Astrocyte (in vitro differentiated cells and primary cell): ENCODE measurements at regions not wholly inside any gene's neighbourhood (a gene's known extent, or its start where the extent isn't known, plus 50 kb on each side); places are given as distances from the start of the nearest gene placed in this dataset.

Experiments used
- DNase-seq: peaks from one replicate; pipeline ENCODE4 v3.0.0-alpha.2; 2010; ENCODE audit warnings: low read depth
- FAIRE-seq: peaks from 2 replicates; lab custom pipeline; 2011; peaks lifted over from hg19 to GRCh38; lab: Jason Lieb, UNC
- H2AFZ ChIP-seq: 2 replicates; pipeline ENCODE4 v1.6.0; 2012; ENCODE audit warnings: low read depth, low read length, inconsistent platforms
- H3K27ac ChIP-seq: 2 replicates; pipeline ENCODE4 v1.5.1; 2011; ENCODE audit warnings: low read depth, low read length, inconsistent platforms
- H3K27me3 ChIP-seq: 2 replicates; pipeline ENCODE4 v1.6.0; 2011; ENCODE audit warnings: low read length, inconsistent platforms; ENCODE audit not compliant: insufficient read depth
- H3K36me3 ChIP-seq: 2 replicates; pipeline ENCODE4 v1.5.1; 2011; ENCODE audit warnings: low read length, inconsistent platforms; ENCODE audit not compliant: insufficient read depth
- H3K4me1 ChIP-seq: 2 replicates; pipeline ENCODE4 v1.5.1; 2011; ENCODE audit warnings: low read length, inconsistent platforms; ENCODE audit not compliant: insufficient read depth
- H3K4me2 ChIP-seq: 2 replicates; pipeline ENCODE4 v1.6.0; 2012; ENCODE audit warnings: low read length, inconsistent platforms
- H3K4me3 ChIP-seq: 2 replicates; pipeline ENCODE4 v1.5.1; 2011; ENCODE audit warnings: low read depth, mild to moderate bottlenecking, low read length, inconsistent platforms; ENCODE audit not compliant: insufficient read depth
- H3K79me2 ChIP-seq: 2 replicates; pipeline ENCODE4 v1.6.0; 2012; ENCODE audit warnings: mild to moderate bottlenecking, low read length, inconsistent platforms; ENCODE audit not compliant: insufficient read depth
- H3K9ac ChIP-seq: 2 replicates; pipeline ENCODE4 v1.6.0; 2012; ENCODE audit warnings: mild to moderate bottlenecking, low read length, inconsistent platforms
- H3K9me3 ChIP-seq: 2 replicates; pipeline ENCODE4 v1.5.1; 2012; ENCODE audit warnings: low read depth, mild to moderate bottlenecking, low read length, inconsistent platforms; ENCODE audit not compliant: insufficient read depth
- H4K20me1 ChIP-seq: 2 replicates; pipeline ENCODE4 v1.6.0; 2012; ENCODE audit warnings: low read length, inconsistent platforms; ENCODE audit not compliant: insufficient read depth
- H3K27ac Mint-ChIP-seq: one replicate; pipeline ENCODE4 v1.8.0; 2021; ENCODE audit warnings: mild to moderate bottlenecking, mixed read lengths; ENCODE audit not compliant: unreplicated experiment
- H3K27me3 Mint-ChIP-seq: one replicate; pipeline ENCODE4 v1.8.0; 2021; ENCODE audit warnings: low read depth, mixed read lengths; ENCODE audit not compliant: unreplicated experiment
- H3K36me3 Mint-ChIP-seq: one replicate; pipeline ENCODE4 v1.8.0; 2021; ENCODE audit warnings: low read depth, mixed read lengths; ENCODE audit not compliant: unreplicated experiment
- H3K4me1 Mint-ChIP-seq: one replicate; pipeline ENCODE4 v1.8.0; 2021; ENCODE audit warnings: low read depth, mixed read lengths; ENCODE audit not compliant: unreplicated experiment
- H3K4me3 Mint-ChIP-seq: one replicate; pipeline ENCODE4 v1.8.0; 2021; ENCODE audit warnings: mild to moderate bottlenecking, moderate library complexity, mixed read lengths; ENCODE audit not compliant: unreplicated experiment
- H3K9me3 Mint-ChIP-seq: one replicate; pipeline ENCODE4 v1.8.0; 2021; ENCODE audit warnings: mild to moderate bottlenecking, mixed read lengths; ENCODE audit not compliant: unreplicated experiment
- CTCF ChIP-seq: IDR thresholded peaks from 2 replicates; pipeline ENCODE4 v1.5.1; 2011; ENCODE audit warnings: low read depth, mild to moderate bottlenecking, inconsistent platforms, low read length, moderate library complexity; ENCODE audit not compliant: insufficient read depth
- EZH2 ChIP-seq: IDR thresholded peaks from 2 replicates; pipeline ENCODE4 v1.6.1; 2012; ENCODE audit warnings: mild to moderate bottlenecking, low read length, inconsistent platforms; ENCODE audit not compliant: insufficient read depth

GRCh38 chr14:54211551-54212308 lies 185.1 kb upstream of the CDKN3 start:
- H2AFZ ChIP-seq, result no peak overlapping the region
- Mint-ChIP-seq H3K4me1 (peaks cover 59% of the 10 kb centered on the region), H3K27me3 (no peaks in the 10 kb centered on the region), H3K27ac (peak overlapping the region; percentile 96), H3K9me3 (peaks cover 4% of the 10 kb centered on the region), H3K4me3 (peak overlapping the region; percentile 3), H3K36me3 (no peaks in the 10 kb centered on the region)
- DNase-seq, result peak; percentile 94
- H3K4me1 ChIP-seq, result peaks cover 56% of the 10 kb centered on the region
- H4K20me1 ChIP-seq, result no peaks in the 10 kb centered on the region
- peak overlapping the region; percentile 76 for H3K9ac ChIP-seq
- peak overlapping the region; percentile 7 for H3K4me3 ChIP-seq
- peak overlapping the region; percentile 94 for H3K27ac ChIP-seq
- H3K36me3 ChIP-seq, result no peaks in the 10 kb centered on the region
- TF ChIP-seq EZH2 (no peak), CTCF (no peak)
- no peaks in the 10 kb centered on the region for H3K79me2 ChIP-seq
- peak overlapping the region; percentile 76 for H3K4me2 ChIP-seq
- H3K27me3 ChIP-seq, result no peaks in the 10 kb centered on the region
- H3K9me3 ChIP-seq, result no peaks in the 10 kb centered on the region
- peak; percentile 96 for FAIRE-seq

GRCh38 chr14:54213536-54213935 lies 183.3 kb upstream of the CDKN3 start:
- H3K9me3 ChIP-seq, result no peaks in the 10 kb centered on the region
- H3K27me3 Mint-ChIP-seq, result peaks cover 6% of the 10 kb centered on the region
- no peak overlapping the region for H3K4me3 Mint-ChIP-seq
- peaks cover 7% of the 10 kb centered on the region for H3K9me3 Mint-ChIP-seq
- H3K4me1 Mint-ChIP-seq, result peaks cover 46% of the 10 kb centered on the region
- peaks cover 41% of the 10 kb centered on the region for H3K4me1 ChIP-seq
- no peaks in the 10 kb centered on the region for H4K20me1 ChIP-seq
- FAIRE-seq (no peak), DNase-seq (peak; percentile 59)
- TF ChIP-seq EZH2, result no peak
- TF ChIP-seq CTCF, result no peak
- H3K27ac Mint-ChIP-seq, result peak overlapping the region; percentile 71
- H2AFZ ChIP-seq, result no peak overlapping the region
- no peaks in the 10 kb centered on the region for H3K36me3 Mint-ChIP-seq
- no peaks in the 10 kb centered on the region for H3K36me3 ChIP-seq
- no peak overlapping the region for H3K27ac ChIP-seq
- H3K9ac ChIP-seq, result no peak overlapping the region
- no peak overlapping the region for H3K4me3 ChIP-seq
- H3K79me2 ChIP-seq, result no peaks in the 10 kb centered on the region
- no peak overlapping the region for H3K4me2 ChIP-seq
- H3K27me3 ChIP-seq, result no peaks in the 10 kb centered on the region

- Histone ChIP-seq H4K20me1 (no peaks in the 10 kb centered on the region), H3K9me3 (no peaks in the 10 kb centered on the region), H2AFZ (no peak overlapping the region), H3K27me3 (peaks cover 8% of the 10 kb centered on the region), H3K4me3 (no peak overlapping the region), H3K27ac (no peak overlapping the region), H3K36me3 (no peaks in the 10 kb centered on the region), H3K4me2 (no peak overlapping the region), H3K79me2 (no peaks in the 10 kb centered on the region), H3K9ac (no peak overlapping the region), H3K4me1 (peaks cover 24% of the 10 kb centered on the region)
- no peak overlapping the region for H3K4me3 Mint-ChIP-seq
- no peak overlapping the region for H3K27ac Mint-ChIP-seq
- H3K4me1 Mint-ChIP-seq, result peaks cover 22% of the 10 kb centered on the region
- TF ChIP-seq EZH2, result no peak
- TF ChIP-seq CTCF, result no peak
- no peak for DNase-seq
- no peaks in the 10 kb centered on the region for H3K36me3 Mint-ChIP-seq
- FAIRE-seq, result no peak
- H3K9me3 Mint-ChIP-seq, result peaks cover 7% of the 10 kb centered on the region
- H3K27me3 Mint-ChIP-seq, result peaks cover 30% of the 10 kb centered on the region
Observed at GRCh38 chr14:54216827-54217226, 180.0 kb upstream of the CDKN3 start.
